Gastroesophageal sphincter (tissue), 4 donors: ENCODE measurements at regions not wholly inside any gene's neighbourhood (a gene's known extent, or its start where the extent isn't known, plus 50 kb on each side); places are given as distances from the start of the nearest gene placed in this dataset.

Source experiments
- ATAC-seq: fragments of 150-250 bp; one replicate; pipeline ENCODE4 v1.9.1; 2016; ENCODE audit warnings: mild to moderate bottlenecking, moderate library complexity
- H3K27ac ChIP-seq, 4 donors: fragments of 200-600 bp; sonication (generic) in 3 of 4; 1 replicate in 3 of 4; 2 replicates in 1 of 4; pipeline ENCODE4 v1.5.1; 2016 to 2019
- H3K27me3 ChIP-seq: fragments of 200-600 bp; sonication (generic); one replicate; pipeline ENCODE4 v1.5.1; 2019
- H3K36me3 ChIP-seq, 2 donors: fragments of 200-600 bp; sonication (generic); one replicate each; pipeline ENCODE4 v1.5.1; 2019; ENCODE audit warnings: control low read depth in 1 of 2
- H3K4me1 ChIP-seq, 3 donors: fragments of 200-600 bp; sonication (generic); 1 replicate in 2 of 3; 2 replicates in 1 of 3; pipeline ENCODE4 v1.5.1; 2016 to 2019; ENCODE audit warnings: control low read depth in 2 of 3
- H3K4me3 ChIP-seq, 2 donors: fragments of 200-600 bp; sonication (generic); one replicate each; pipeline ENCODE4 v1.5.1; 2019; ENCODE audit warnings: mild to moderate bottlenecking in 1 of 2, moderate library complexity in 1 of 2
- H3K9me3 ChIP-seq, 3 donors: fragments of 200-600 bp; sonication (generic); one replicate each; pipeline ENCODE4 v1.5.1; 2017 to 2019; ENCODE audit warnings: control low read depth in 2 of 3
- CTCF ChIP-seq, 4 experiments: fragments of 200-600 bp in 2 of 4; fragments of 450-650 bp in 2 of 4; sonication (generic) in 1 of 4; IDR thresholded peaks; one replicate each; pipeline ENCODE4 v1.5.1; 2017 to 2019; ENCODE audit warnings: antibody characterized with exemption in 4 of 4, mild to moderate bottlenecking in 2 of 4, moderate library complexity in 2 of 4
- EP300 ChIP-seq: sonication (generic); formaldehyde crosslinking; IDR thresholded peaks from one replicate; pipeline ENCODE4 v1.6.1; 2017; ENCODE audit warnings: antibody characterized with exemption, mild to moderate bottlenecking
- POLR2A ChIP-seq, 2 donors: fragments of 450-650 bp; IDR thresholded peaks; one replicate each; pipeline ENCODE4 v1.6.1; 2017; ENCODE audit warnings: antibody characterized with exemption in 2 of 2, mild to moderate bottlenecking in 2 of 2, moderate library complexity in 1 of 2
- POLR2AphosphoS5 ChIP-seq: sonication (generic); formaldehyde crosslinking; IDR thresholded peaks from one replicate; pipeline ENCODE4 v1.6.1; 2017; ENCODE audit warnings: antibody characterized with exemption
- WGBS, 2 donors: methylation state at CpG; one replicate each; pipeline ENCODE4 v1.1.5; 2018; ENCODE audit warnings: low coverage in 1 of 2; 5-methylcytosine and 5-hydroxymethylcytosine counted together

GRCh38 chr6:104227508-104227907 lies 632.2 kb downstream of the HACE1 start:
- H3K4me1 ChIP-seq = peaks cover 0 to 19% (median 5%) of the 10 kb centered on the region in 3 donors
- no peak overlapping the region for H3K4me3 ChIP-seq
- ATAC-seq = no peak
- H3K27me3 ChIP-seq = no peaks in the 10 kb centered on the region
- H3K9me3 ChIP-seq = no peaks in the 10 kb centered on the region
- 71 to 80% methylated on average over 1 to 2 of the region's 2 CpGs for WGBS, 2 donors
- H3K27ac ChIP-seq = no peak overlapping the region
- no peaks in the 10 kb centered on the region for H3K36me3 ChIP-seq
- TF ChIP-seq POLR2AphosphoS5 = no peak
- TF ChIP-seq POLR2A (IDR thresholded peaks at IDR 0.05) = no peak
- no peak for TF ChIP-seq CTCF (IDR thresholded peaks at IDR 0.05)
- no peak for TF ChIP-seq EP300

GRCh38 chr6:104226790-104227446 lies 632.8 kb downstream of the HACE1 start:
- Histone ChIP-seq H3K27me3 (no peaks in the 10 kb centered on the region), H3K4me3 (no peak overlapping the region), H3K4me1 (peaks cover 0 to 19% (median 5%) of the 10 kb centered on the region in 3 donors), H3K9me3 (no peaks in the 10 kb centered on the region), H3K36me3 (no peaks in the 10 kb centered on the region), H3K27ac (peak overlapping the region in 1 of 4 donors; percentile 22)
- no peak for ATAC-seq
- 33 to 41% methylated on average over 4 of the region's 4 CpGs for WGBS, 2 donors
- no peak for TF ChIP-seq POLR2AphosphoS5
- no peak for TF ChIP-seq POLR2A (IDR thresholded peaks at IDR 0.05)
- no peak for TF ChIP-seq CTCF (IDR thresholded peaks at IDR 0.05)
- no peak for TF ChIP-seq EP300

- no peak for TF ChIP-seq CTCF (IDR thresholded peaks at IDR 0.05)
- TF ChIP-seq POLR2A (IDR thresholded peaks at IDR 0.05) = no peak
- no peak for TF ChIP-seq EP300
- no peak for TF ChIP-seq POLR2AphosphoS5
- H3K36me3 ChIP-seq = no peaks in the 10 kb centered on the region
- 40 to 50% methylated on average over 1 to 3 of the region's 3 CpGs for WGBS, 2 donors
- no peaks in the 10 kb centered on the region for H3K4me1 ChIP-seq
- no peaks in the 10 kb centered on the region for H3K27me3 ChIP-seq
- no peak overlapping the region for H3K27ac ChIP-seq
- no peak for ATAC-seq
- H3K9me3 ChIP-seq = no peaks in the 10 kb centered on the region
- H3K4me3 ChIP-seq = no peak overlapping the region
Observed at GRCh38 chr6:104218116-104218515, 641.6 kb downstream of the HACE1 start.

GRCh38 chr6:104214901-104215300 lies 644.8 kb downstream of the HACE1 start:
- TF ChIP-seq CTCF (IDR thresholded peaks at IDR 0.05) (no peak), POLR2AphosphoS5 (no peak), POLR2A (IDR thresholded peaks at IDR 0.05) (no peak), EP300 (no peak)
- ATAC-seq = no peak
- Histone ChIP-seq H3K9me3 (no peaks in the 10 kb centered on the region), H3K36me3 (no peaks in the 10 kb centered on the region), H3K27me3 (no peaks in the 10 kb centered on the region), H3K27ac (no peak overlapping the region), H3K4me1 (no peaks in the 10 kb centered on the region), H3K4me3 (no peak overlapping the region)
- WGBS, 2 donors = 26 to 72% methylated on average over 3 of the region's 3 CpGs

GRCh38 chr6:104212977-104213668 lies 646.6 kb downstream of the HACE1 start:
- no peak overlapping the region for H3K27ac ChIP-seq
- H3K27me3 ChIP-seq = no peaks in the 10 kb centered on the region
- 77 to 85% methylated on average over 1 of the region's 1 CpG for WGBS, 2 donors
- H3K36me3 ChIP-seq = no peaks in the 10 kb centered on the region
- TF ChIP-seq CTCF (IDR thresholded peaks at IDR 0.05) = no peak
- no peak for TF ChIP-seq POLR2A (IDR thresholded peaks at IDR 0.05)
- no peak for TF ChIP-seq EP300
- TF ChIP-seq POLR2AphosphoS5 = no peak
- no peaks in the 10 kb centered on the region for H3K4me1 ChIP-seq
- H3K9me3 ChIP-seq = no peaks in the 10 kb centered on the region
- no peak overlapping the region for H3K4me3 ChIP-seq
- no peak for ATAC-seq
